DMS 273 (cell line): ENCODE measurements at regions not wholly inside any gene's neighbourhood (a gene's known extent, or its start where the extent isn't known, plus 50 kb on each side); places are given as distances from the start of the nearest gene placed in this dataset.

Experiments used
- DNase-seq: peaks from one replicate; lab custom pipeline; 2025; ENCODE audit not compliant: unreplicated experiment; lab: John Stamatoyannopoulos, UW

DNA sequence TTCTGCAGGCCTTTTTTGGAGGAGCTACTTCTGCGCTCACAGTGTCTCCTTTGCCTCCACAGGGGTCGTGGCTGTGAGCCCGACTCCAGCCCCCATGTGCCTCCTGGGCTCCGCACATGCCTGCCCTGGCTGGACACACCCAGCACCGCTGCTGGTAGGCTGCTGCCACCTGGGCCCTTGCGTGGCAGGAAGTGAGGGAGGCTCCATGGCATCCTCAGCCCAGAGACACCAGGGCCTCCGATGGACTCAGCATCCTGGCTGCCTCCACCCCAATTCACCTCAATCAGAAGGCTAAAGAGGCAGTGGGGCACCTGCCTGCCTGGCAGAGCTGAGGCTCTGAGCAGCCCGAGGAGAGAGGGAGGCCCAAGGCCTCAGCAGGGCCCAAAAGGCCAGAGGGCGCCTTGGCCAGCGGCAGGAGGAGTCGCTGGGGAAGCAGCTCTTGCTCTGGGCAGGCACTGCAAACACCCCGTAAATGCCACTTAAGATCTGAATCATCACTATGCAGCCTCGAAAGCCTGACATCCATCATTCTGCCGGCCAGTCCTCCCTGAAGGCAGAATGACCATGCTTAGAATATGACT is 68.3 kb upstream of the OTOS start:
- DNase-seq, result no peak

DNA sequence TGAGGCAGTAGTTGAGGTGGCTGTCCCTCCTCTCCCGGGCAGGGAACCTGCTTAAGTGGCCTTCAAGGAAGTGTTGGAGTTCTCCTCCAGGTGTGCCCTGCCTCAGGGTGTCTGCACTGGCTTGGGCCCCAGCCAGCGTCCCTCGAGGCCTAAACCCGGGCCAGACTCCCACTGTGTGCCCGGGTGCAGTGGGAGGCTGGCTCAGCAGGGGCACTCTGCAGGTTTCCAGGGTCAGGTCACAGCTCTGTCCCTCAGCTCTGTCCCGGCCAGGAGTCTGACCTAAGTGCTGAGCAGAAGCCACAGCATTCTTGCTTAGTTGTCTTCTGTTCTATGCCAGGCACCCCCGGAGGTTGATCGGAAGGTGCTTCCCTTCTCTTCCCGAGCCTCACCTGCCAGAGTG is 69.0 kb upstream of the OTOS start:
- DNase-seq, result no peak

DNA sequence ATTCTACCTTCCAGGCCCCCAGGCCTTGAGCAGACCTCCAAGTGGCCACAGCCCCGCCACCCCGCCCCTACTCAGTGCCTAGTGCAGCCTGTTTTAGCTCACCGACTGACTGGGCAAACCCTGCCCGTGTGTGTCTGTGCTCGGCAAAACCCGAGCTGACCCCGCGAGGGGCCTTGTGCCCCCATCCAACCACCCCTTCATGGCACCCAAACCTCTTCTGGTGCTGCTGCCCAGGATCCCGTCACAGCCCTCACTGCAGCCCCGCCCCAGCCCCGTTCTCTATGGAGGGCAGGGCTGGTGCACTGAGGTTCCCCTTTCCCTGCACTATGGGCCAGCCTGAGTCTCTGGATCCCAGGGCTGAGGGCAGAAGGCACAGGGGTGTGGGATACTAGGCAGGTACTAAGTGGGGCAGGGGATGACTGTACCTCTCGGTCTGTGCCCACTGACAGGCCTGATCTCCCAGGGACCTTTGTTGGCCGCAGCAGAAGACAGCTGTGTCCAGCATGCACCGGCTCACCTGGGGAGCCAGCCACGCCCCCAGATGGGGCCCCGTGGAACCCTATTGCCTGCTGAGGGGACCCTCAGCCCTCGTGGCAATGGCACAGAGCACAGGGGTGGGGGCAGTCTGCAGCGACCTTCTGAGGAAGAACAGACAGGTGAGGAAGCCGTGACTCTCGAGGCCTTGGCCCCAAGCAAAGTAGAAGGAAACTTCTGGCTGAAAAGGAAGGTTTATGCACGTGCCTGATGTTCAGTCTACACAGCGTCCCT is 69.9 kb upstream of the OTOS start:
- DNase-seq, result no peak

DNA sequence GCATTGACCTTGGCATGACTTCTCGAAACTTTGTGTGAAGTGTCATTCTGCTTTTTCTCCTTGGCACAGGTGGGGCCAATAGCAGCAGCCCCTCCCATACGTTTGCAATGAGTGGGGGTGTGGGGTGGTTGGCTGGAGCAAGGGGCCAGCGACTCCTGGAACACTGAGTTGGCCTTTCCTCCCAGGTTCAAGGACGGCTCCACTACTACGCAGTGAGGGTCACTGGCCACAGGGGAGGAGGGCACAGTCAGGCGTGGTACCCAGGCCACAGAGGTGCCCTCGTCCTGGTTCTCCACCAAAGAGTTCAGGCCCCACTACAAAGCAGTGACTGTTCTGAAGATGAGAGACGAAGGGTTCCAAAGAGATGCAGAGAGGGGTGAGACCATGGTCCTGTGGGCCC is 70.6 kb upstream of the OTOS start:
- DNase-seq, result no peak

DNA sequence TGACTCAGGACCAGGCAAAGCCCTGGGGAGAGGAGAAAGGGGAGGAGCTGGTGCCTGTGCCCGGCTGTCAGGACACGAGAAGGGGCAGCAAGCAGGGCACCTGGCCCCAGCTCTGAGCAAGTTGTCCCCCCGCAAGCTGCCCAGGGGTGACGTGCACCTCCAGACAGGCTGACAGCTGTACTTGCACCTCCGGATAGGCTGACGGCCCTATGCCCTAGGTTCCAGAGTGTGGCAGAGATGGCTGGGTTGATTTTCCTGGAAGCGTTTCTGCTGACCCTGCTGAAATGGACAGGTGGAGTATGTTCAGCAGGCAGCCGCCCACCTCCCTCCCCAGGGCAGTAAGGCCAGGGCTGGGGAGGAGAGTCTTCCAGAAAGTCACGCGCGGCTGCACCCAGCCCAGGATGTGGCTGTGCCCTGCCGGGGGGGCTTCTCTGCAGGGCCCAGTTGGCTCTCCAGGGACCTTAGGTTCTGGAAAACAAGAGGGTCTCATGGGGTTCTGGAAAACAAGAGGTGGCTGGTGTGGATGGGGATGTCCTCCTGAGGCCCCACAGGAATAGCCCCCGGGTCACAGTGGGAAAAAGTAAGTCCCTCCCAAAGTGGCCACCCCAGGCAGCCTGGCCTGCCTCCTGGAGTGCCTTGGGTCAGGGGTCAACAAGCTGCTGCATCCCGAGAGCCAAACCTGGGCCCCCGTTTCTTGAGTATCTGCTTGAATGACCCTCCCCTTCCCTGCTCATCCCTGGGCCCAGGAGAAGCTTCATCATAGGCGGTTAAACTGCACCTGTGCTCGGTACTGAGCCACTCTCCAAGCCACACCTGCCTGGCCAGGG is 71.4 kb upstream of the OTOS start:
- no peak for DNase-seq

DNA sequence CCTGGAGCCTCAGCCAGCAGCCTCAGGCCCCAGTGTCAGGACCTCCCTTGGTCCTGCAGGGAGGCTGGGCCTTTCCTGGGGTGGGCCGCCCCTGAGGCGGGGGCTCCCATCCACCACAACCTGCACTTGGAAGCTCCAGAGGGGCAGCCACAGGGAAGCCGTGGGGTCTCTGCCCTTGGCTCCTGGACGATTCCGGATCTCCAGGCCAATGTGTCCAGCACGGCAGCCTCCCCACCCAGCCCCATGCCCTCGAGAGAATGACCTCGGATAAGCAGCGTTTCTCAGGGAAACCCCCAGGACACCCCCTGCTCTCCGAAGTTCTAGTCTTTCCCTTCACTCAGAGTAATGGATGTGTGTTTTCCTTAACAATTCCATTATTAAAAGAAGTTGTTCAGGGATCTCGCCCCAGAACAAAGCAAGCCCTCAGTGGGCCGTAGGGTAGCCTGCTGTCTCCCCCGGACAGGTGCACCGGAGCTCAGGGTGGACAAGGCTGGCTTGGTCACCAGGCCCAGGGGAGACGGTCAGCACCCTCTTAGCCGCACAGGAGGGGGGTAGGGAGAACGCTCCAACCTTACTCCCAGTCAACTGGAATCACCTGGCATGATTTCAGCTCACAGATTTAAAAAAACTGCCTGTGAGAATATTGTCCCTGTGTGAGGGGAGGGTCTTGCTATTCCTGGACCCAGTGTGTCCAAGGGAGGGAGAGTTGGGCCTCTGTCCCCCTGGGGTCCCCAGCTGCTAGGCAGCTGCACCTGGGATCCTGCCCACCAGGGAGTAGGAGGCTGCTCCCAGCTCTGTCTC is 72.2 kb upstream of the OTOS start:
- DNase-seq, result no peak

DNA sequence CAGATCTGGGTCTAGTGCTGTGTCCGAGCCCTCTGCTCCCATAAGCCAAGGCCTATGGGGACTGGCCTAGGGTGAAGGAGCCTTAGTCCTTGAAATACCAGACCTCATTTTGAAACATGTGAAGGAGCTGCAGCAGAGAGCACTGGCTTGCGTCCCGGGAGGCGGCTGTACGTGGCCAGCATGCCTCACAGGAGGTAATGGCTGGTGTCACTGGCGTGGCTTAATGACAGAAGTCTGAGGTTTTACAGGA is 72.7 kb upstream of the OTOS start:
- DNase-seq, result no peak

DNA sequence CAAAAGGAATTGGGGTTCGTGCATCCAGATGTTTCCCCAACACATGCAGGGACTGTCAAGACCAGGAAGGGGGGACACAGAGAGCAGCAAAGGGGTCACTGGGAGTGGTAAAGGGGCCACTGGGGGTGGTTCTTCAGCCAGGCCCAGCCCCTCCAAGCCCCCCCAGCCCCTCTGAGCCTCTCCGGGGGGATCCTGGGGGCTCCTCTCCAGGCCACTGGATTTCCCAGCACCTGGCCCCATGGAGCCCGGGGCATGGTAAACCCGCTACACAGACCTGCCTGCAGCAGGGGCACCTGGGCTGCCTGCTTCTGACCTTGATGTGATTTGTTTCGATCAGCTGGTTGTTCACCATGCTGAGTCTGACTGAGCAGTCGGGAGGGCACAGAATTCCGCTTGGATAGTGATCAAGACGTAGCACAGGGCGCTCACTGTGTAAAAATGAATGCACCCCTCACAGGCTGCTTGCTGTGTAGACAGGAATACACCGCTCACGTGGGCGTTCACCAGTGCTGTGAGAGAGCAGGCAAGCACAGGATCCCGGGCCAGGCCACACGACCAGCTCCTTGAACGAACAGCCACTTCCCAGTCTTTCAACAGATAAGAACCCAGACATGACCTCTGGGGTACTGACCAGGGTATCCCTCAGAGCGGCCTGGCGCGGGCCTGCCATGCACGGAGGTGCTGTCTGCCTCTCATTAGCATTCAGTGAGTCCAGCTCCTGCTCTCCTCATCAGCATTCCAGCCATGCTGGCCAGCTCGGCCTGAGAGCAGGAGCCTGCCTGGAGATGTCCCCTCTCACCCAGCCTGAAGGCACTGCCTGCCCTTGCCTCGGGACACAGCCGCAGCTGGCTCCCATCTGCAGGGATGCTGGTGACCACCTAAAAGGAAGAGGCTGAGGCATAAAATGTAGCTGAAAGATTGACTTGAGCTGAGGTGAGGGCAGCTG is 73.3 kb upstream of the OTOS start:
- no peak for DNase-seq

DNA sequence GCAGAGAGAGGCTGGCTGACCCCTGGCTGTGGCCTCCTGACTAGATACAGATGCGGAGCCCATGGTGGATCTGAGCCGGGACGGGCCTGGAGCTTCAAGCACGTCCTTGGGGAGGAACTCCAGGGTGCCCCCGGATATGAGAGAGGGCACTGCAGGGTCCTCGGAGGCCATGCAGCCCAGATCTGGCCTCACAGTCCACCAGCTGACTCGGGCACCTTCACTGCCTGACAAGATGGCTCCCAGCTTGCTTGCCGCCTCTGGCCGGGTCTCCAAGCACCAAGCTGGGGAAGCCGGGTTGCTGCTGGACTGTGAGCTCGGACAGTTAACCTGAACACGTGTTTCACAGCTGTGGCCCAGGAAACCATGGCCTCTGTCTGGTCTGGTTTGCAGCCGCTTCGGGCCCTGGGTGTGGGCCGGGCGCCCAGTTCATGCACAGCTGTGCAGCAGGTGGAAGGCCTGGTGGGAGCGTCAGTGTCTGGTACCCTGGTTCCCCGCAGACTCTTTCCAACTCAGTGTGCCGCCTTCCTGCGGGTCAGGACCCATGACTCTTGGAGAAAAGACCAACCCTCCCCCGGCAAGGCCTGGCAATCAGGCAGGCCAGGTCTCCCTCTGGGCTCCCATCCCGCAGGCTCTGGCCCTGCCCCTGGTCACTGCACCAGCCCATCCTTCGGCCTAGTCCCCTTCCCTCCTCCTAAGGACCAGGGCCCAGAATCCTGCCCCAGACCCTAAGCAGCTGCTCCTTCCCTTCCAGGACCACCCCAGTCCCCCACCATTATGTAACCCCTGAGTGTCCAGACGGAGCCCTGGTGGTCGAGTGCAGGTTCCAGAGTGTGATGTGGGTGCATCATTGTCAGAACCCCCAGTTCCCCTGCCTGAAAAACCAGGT is 74.6 kb upstream of the OTOS start:
- no peak for DNase-seq

DNA sequence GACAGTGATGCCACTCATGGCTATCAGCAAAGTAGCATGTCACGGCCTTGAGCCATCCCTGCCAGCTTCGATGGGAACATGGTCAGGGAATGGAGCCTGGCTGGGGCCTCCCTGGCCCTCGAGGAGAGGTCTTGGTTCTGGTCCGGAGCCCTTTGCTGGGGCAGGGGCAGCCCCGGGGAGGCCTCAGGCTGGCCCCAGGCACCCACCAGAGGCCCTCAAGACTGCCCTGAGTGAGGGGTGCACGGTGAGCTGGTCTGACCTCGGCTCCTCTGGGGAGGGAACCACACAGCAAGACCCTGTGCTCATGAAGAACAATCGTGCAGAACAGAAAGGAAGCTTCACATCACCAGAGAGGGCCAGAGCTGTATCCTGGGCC is 75.2 kb upstream of the OTOS start:
- no peak for DNase-seq

DNA sequence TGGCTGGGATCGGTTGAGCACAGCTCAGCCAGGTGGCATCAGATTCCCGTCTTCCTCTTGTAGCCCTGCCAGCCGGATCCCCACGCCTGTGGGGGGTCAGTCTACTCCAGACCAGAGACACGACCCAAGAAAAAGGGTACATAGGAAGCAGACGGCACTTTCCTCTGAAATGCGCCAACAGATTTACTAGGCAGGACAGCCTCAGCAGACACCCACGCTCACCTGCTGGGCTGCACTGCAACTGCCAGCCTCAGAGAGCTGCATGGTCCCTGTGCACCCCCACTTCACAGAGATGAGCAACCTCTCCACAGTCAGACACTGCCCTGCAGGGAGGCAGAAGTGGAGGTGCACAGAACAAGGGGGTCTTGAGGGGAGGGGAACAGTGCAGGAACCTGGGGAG is 75.7 kb upstream of the OTOS start:
- no peak for DNase-seq

DNA sequence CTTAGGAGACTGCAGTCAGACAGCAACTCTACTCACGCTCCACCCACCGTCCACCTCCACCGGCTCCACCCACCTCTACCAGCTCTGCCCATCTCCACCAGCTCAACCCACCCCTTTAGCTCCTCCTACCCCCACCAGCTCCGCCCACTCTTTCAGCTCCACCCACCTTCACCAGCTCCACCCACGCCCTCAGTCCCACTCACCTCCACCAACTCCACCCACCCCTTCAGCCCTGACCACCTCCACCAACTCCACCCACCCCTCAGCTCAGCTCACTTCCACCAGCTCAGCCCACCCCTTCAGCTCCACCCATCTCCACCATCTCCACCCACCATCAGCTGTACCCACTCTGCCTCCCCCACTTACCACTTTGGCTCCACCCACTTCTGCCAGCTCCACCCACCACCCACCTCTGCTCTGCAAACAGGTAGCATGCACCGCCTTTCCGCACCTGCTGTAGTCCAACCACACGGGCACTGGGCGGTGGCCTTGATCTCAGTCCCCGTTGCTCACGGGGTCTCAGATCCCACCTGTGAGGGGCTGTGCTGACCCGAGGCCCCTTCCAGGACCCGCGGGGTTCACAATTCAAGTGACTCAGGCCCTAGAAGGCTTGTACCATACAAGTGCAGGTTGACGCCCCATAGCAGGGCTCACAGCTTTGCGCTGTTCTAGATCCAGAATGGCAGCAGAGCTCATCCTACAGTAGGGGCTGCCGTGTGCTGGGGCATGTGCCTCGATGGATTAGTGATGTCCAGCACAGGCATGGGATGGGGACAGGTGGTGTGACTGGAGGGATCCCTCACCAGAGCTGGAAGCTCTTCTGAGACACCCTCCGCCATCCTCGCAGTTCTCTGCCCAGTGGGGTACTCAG is 77.2 kb upstream of the OTOS start:
- no peak for DNase-seq

DNA sequence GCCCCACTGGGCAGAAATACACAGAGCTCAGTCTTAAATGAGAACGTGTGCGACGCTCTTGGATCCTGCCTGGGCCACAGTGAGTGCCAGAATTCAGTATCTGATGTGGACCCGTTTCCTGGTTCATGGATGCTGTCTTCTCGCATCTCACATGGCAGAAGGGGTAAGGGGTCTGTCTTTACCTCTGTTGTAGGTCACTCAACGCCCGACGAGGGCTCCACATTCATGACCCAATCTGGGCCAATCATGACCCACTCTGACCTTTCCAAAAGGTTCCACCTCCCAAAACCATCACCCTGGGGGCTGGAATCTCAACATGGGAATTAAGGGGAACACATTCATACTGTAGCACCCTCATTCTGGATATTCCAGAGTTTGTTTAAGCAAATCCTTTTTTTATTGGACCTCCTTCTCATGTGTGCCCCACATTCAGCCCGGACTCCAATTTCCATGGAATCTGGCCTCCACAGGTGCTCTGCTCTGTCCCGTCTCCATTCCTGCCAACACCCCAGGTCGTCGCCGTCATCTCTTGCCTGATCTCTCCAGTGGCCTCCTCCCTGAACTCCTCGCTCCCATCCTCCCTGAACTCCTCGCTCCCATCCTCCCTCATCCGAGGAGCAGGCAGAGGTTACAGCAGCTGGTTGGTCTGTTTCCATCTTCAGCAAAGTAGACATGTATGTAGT is 78.9 kb upstream of the OTOS start:
- no peak for DNase-seq

DNA sequence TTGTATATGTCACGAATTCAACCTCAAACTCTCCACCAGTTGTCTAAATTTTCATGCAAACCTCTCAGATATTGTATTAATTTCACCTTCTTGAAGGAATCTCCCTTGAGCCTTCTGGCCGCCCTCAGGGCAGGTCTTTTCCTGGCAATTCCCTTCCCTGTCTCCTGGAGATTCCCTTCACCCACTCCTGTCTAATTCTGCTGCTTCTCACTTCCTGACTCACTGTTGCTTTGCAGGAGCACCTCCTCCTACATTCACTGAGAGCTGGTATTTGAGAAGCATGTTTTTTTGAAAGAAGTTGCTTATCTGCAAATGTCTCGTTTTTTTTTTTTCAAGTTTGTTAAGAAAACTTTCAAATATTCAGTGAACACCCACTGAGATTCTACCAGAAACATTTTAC is 79.9 kb upstream of the OTOS start:
- no peak for DNase-seq

DNA sequence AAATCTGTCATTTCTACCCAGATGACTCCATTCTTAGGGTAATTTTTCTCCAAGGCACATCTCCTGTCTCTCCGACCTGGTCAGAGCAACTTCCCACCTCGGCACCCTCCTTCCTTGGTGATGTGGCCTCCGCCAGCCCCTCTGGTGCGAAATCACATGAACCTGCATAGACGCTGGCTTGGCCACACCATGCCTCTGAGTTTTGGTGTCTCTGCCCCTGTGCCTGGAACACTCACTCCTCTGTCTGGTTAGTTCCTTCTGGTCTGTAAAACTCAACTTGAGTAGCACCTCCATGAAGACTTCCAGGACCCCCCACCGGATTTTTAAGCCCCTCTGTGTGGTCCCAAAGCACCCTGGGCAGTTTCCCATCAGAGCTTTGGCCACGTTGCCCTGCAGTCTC is 83.2 kb upstream of the OTOS start:
- no peak for DNase-seq

DNA sequence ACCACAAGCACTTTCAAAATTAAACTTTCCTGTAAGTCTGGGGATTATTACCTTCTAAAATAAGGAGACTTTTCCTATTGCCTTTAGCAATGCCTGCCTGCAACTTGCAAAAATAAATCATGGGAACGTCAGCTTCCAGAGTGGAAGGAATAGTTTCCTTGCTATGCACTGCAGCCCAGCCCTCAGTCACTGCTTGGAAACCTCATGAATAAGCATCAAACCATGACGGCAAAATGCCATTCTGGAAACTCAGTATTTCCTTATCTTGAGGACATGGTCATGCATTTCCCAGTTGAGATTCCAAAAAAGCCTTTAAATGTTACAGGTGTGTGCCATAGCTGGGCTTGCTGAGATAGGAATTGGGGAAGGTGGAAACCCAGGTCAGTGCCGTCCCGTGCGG is 84.2 kb upstream of the OTOS start:
- no peak for DNase-seq

DNA sequence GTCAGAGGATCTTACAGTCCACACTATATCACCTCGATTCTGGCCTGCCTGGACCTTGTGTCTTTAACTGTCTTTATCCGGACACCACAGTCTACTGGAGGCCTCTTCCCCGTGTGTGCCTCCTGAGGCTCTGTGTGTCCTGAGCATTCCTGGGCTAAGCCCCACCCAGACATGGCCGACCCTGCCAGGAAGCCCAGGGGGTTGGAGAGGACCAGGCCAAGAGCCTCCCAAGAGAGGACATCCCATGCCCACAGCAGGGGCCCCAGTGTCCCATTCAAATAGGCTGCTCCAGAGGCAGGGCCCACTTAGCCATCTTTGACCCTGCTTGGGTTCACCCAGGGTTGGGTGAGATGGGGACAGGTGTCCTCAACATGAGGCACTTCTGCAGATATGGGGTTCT is 84.7 kb upstream of the OTOS start:
- DNase-seq, result no peak
